SK-N-SH treated with all-trans-retinoic acid at 6 μM for 48 hours (cell line): ENCODE measurements at regions not wholly inside any gene's neighbourhood (a gene's known extent, or its start where the extent isn't known, plus 50 kb on each side); places are given as distances from the start of the nearest gene placed in this dataset.

Experiments
- ARNTL ChIP-seq: fragments of 450-650 bp; formaldehyde crosslinking; IDR thresholded peaks from 2 replicates; pipeline ENCODE4 v1.5.0; 2020; ENCODE audit warnings: low read depth, mild to moderate bottlenecking, moderate library complexity, borderline replicate concordance
- GLIS3 ChIP-seq: fragments of 250-450 bp; sonication (Bioruptor Pico); IDR thresholded peaks from 2 replicates; pipeline ENCODE4 v1.5.0; 2020; ENCODE audit warnings: mild to moderate bottlenecking, moderate library complexity
- RARB ChIP-seq: fragments of 250-450 bp; sonication (Bioruptor Pico); IDR thresholded peaks from 2 replicates; pipeline ENCODE4 v1.8.0; 2021; ENCODE audit warnings: mild to moderate bottlenecking, moderate library complexity
- ZFP30 ChIP-seq: fragments of 450-650 bp; formaldehyde crosslinking; IDR thresholded peaks from 2 replicates; pipeline ENCODE4 v1.5.0; 2022; ENCODE audit warnings: mild to moderate bottlenecking, moderate library complexity
- ZNF565 ChIP-seq: fragments of 450-650 bp; formaldehyde crosslinking; conservative IDR thresholded peaks from 2 replicates; pipeline ENCODE4 v1.5.0; 2020; ENCODE audit warnings: low read depth, mild to moderate bottlenecking, moderate library complexity

GRCh38 chr13:33467556-33467955 lies 182.0 kb upstream of the STARD13 start:
- TF ChIP-seq ZNF565 (CRISPR knock-in tag): no peak
- no peak for TF ChIP-seq ZFP30 (CRISPR knock-in tag)
- no peak for TF ChIP-seq RARB (CRISPR knock-in tag)
- TF ChIP-seq GLIS3 (CRISPR knock-in tag): no peak
- no peak for TF ChIP-seq ARNTL
